Type B pancreatic cell (in vitro differentiated cells): ENCODE measurements at regions not wholly inside any gene's neighbourhood (a gene's known extent, or its start where the extent isn't known, plus 50 kb on each side); places are given as distances from the start of the nearest gene placed in this dataset.

Source experiments
- DNase-seq: peaks from one replicate; pipeline ENCODE4 v3.0.0; 2021; ENCODE audit warnings: mixed read lengths; ENCODE audit not compliant: unreplicated experiment; ENCODE audit errors: extremely low spot score
- H3K27ac Mint-ChIP-seq: 2 replicates; pipeline ENCODE4 v1.8.0; 2021; ENCODE audit warnings: mild to moderate bottlenecking, mixed read lengths
- H3K27me3 Mint-ChIP-seq: 2 replicates; pipeline ENCODE4 v1.8.0; 2021; ENCODE audit warnings: mixed read lengths
- H3K36me3 Mint-ChIP-seq: 2 replicates; pipeline ENCODE4 v1.8.0; 2021; ENCODE audit warnings: mixed read lengths
- H3K4me1 Mint-ChIP-seq: one replicate; pipeline ENCODE4 v1.8.0; 2021; ENCODE audit warnings: mixed read lengths; ENCODE audit not compliant: unreplicated experiment
- H3K4me3 Mint-ChIP-seq: 2 replicates; pipeline ENCODE4 v1.8.0; 2021; ENCODE audit warnings: mild to moderate bottlenecking, mixed read lengths
- H3K9me3 Mint-ChIP-seq: 2 replicates; pipeline ENCODE4 v1.8.0; 2021; ENCODE audit warnings: mixed read lengths
- TF ChIP-seq, protein P1 (sequence below): fragments of 200-600 bp; sonication (generic); conservative IDR thresholded peaks from 2 replicates; pipeline ENCODE4 v1.5.0; 2021; ENCODE audit warnings: antibody characterized with exemption, mild to moderate bottlenecking

DNA sequence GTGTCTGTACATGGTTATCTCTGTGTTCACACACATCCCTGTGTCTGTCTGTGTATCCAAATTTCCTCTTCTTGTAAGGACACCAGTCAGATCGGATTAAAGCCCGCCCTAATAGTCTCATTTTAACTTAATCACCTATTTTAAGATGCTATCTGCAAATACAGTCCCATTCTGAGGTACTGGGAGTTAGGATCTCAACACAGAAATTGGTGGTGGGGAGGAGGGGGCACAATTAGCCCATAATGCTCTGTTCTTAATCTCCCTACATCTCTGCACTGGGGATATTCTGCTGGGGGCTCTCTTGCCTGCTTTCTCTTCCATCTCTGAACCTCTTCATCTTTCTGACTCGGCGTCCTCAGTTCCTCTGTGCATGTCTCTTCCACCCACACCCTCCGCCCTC, 320.7 kb downstream of the CDC5L start:
- Mint-ChIP-seq H3K36me3 (peaks cover 3% of the 10 kb centered on the region), H3K9me3 (no peaks in the 10 kb centered on the region), H3K27me3 (peaks cover 3% of the 10 kb centered on the region), H3K4me3 (no peak overlapping the region), H3K27ac (no peak overlapping the region), H3K4me1 (no peaks in the 10 kb centered on the region)
- TF ChIP-seq, protein P1, sequence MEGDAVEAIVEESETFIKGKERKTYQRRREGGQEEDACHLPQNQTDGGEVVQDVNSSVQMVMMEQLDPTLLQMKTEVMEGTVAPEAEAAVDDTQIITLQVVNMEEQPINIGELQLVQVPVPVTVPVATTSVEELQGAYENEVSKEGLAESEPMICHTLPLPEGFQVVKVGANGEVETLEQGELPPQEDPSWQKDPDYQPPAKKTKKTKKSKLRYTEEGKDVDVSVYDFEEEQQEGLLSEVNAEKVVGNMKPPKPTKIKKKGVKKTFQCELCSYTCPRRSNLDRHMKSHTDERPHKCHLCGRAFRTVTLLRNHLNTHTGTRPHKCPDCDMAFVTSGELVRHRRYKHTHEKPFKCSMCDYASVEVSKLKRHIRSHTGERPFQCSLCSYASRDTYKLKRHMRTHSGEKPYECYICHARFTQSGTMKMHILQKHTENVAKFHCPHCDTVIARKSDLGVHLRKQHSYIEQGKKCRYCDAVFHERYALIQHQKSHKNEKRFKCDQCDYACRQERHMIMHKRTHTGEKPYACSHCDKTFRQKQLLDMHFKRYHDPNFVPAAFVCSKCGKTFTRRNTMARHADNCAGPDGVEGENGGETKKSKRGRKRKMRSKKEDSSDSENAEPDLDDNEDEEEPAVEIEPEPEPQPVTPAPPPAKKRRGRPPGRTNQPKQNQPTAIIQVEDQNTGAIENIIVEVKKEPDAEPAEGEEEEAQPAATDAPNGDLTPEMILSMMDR, result no peak
- DNase-seq, result no peak

DNA sequence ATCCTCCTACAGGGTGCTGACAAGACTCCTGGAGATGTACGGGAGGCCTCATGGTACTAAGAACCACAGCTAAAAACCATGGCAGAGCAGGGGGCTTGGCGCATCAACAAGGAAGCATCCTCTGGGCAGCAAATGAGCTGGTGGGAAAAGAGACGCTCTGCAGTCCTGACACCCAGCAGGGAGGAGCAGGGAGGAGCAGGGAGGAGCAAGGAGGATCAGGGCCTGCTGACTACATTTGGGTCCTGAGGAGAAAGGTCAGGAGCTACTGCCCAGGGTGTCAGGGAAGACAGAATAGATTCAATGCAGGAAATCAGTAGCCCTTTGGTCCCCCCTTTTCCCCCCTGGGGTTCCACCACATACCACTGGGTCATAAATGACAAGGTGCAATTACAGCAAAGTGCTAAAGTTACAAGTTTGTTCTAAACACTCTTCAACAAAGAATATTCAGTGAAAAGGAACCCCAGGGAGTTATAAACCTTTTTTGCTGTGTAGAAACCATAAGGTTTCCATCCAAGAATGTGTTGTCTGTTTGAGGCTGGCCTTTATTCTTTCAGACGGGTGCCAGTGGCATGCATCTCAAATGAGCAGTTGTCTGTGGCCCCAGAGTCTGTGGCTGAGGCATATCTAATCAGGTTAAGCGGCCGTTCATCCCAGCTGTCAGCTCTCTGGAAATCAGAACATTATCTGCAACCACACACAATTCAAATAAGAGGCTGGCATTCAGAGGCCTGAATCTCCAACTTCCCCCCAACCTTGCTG, 325.0 kb downstream of the CDC5L start:
- H3K36me3 Mint-ChIP-seq, result no peaks in the 10 kb centered on the region
- H3K27me3 Mint-ChIP-seq, result peaks cover 2% of the 10 kb centered on the region
- DNase-seq, result peak; percentile 37
- peaks cover 14% of the 10 kb centered on the region for H3K4me1 Mint-ChIP-seq
- TF ChIP-seq, protein P1, result no peak
- no peaks in the 10 kb centered on the region for H3K9me3 Mint-ChIP-seq
- no peak overlapping the region for H3K4me3 Mint-ChIP-seq
- no peak overlapping the region for H3K27ac Mint-ChIP-seq

DNA sequence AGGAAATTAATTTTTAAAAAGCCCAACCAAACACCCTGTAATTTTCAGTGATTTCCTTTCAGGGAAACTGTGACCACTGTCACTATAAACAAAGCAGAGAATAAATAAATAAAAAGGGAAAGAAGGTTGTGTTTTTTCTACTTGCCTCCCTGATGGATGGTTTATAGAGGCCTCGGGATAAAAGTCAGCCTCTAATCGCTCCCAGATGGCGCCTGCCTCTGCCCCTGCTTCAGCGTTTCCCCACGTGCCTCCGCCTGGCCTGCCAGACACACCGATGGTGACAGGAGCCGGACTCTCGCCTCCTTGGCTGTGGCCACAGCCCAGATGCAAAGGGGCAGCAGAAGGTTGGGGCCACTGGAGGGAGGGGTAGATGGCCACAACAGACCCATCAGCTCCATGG, 327.7 kb downstream of the CDC5L start:
- no peak overlapping the region for H3K4me3 Mint-ChIP-seq
- TF ChIP-seq, protein P1, result no peak
- H3K4me1 Mint-ChIP-seq, result peaks cover 14% of the 10 kb centered on the region
- H3K36me3 Mint-ChIP-seq, result no peaks in the 10 kb centered on the region
- no peaks in the 10 kb centered on the region for H3K9me3 Mint-ChIP-seq
- H3K27me3 Mint-ChIP-seq, result peaks cover 16% of the 10 kb centered on the region
- peak; percentile 76 for DNase-seq
- no peak overlapping the region for H3K27ac Mint-ChIP-seq

DNA sequence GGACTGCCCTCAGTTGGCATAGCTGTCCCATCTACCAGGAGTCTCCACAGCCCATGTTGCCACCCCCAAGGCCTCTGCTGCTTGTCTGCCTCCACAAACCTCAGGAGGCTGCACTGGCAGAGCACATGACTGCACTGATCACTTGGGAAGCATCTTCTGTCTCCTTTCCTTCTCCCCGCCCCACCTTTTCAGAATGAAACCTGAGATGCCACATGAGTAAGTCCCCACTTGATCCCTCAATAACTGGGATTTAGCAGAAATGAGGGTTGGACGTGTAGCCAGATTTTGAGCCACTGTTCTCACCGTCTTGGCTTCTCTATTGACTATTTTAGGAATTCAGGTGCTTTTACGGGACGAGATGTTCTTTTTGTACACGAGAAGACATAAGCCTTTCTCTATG, 328.4 kb downstream of the CDC5L start:
- Mint-ChIP-seq H3K27me3 (peaks cover 16% of the 10 kb centered on the region), H3K9me3 (no peaks in the 10 kb centered on the region), H3K36me3 (no peaks in the 10 kb centered on the region), H3K4me1 (peaks cover 14% of the 10 kb centered on the region), H3K4me3 (no peak overlapping the region), H3K27ac (no peak overlapping the region)
- DNase-seq, result no peak
- TF ChIP-seq, protein P1, result no peak

DNA sequence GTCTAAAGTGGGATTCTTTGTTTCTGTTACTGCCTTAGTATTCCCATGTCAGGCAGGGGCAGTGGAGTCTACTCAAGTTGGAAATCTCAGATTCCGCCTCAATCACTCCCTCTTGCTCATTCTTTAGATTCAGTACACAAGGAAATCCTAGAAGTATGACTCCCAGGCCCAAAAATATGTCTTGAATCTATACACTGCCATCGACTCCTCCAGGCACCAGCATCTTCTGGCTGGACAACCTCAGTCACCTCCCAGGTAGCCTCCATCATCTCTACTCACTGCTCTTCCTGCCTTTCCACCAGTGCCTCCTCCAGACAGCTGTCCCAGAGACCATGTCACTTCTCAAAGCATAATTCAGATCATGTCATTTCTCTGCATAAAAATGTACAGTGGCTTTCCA, 329.9 kb downstream of the CDC5L start:
- TF ChIP-seq, protein P1, result no peak
- no peak overlapping the region for H3K27ac Mint-ChIP-seq
- H3K4me1 Mint-ChIP-seq, result peaks cover 18% of the 10 kb centered on the region
- H3K9me3 Mint-ChIP-seq, result no peaks in the 10 kb centered on the region
- H3K4me3 Mint-ChIP-seq, result no peak overlapping the region
- no peak for DNase-seq
- H3K36me3 Mint-ChIP-seq, result no peaks in the 10 kb centered on the region
- H3K27me3 Mint-ChIP-seq, result peaks cover 16% of the 10 kb centered on the region
